ENCODE measurements at regions not wholly inside any gene's neighbourhood (a gene's known extent, or its start where the extent isn't known, plus 50 kb on each side); places are given as distances from the start of the nearest gene placed in this dataset.
A peak's percentile ranks its signal among the peaks of the same experiment; 100 is the strongest.

DNA sequence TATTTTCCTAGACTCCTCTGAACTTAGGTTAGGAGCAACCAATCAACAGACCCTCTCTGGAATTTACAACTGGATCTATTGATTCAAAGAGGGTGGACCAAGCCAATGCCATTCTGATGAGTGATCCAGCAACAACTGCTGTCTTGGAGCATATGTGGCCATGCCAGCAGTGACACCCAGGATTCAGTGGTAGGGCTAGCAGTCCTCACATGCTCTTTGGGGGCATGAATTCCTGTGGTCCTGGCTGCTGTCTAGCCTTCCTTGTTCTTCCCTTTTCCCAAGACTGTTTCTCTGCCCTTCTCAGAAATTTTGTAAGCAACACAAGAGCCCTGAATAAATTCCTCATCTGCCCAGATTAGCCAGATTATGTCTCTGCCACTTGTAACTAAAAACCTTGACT, 61.5 kb upstream of the GATB start:
- H3K4me3 Mint-ChIP-seq, result no peak overlapping the region
- DNase-seq, result no peak
- no peaks in the 10 kb centered on the region for H3K36me3 ChIP-seq (ENCODE audit: control insufficient read depth in 2 of 3, insufficient read depth in 3 of 3, low read length in 3 of 3)
- H3K27ac Mint-ChIP-seq, result no peak overlapping the region
- peaks cover 0 to 17% (median 0%) of the 10 kb centered on the region in 5 donors for H3K27me3 Mint-ChIP-seq
- no peaks in the 10 kb centered on the region for H3K9me3 ChIP-seq (ENCODE audit: control insufficient read depth in 2 of 3, low read length in 3 of 3)
- ATAC-seq, result no peak
- ChIA-PET CTCF (no interaction called here), POLR2A (no interaction called here)
- H3K9me3 Mint-ChIP-seq, result peaks cover 0 to 13% (median 0%) of the 10 kb centered on the region in 11 donors
- H3K4me1 Mint-ChIP-seq, result no peaks in the 10 kb centered on the region
- no peaks in the 10 kb centered on the region for H3K4me1 ChIP-seq (ENCODE audit: control insufficient read depth in 2 of 2, insufficient read depth in 2 of 2, low read length in 2 of 2)
- H3K36me3 Mint-ChIP-seq, result no peaks in the 10 kb centered on the region
- no peaks in the 10 kb centered on the region for H3K27me3 ChIP-seq (ENCODE audit: control insufficient read depth in 2 of 2, insufficient read depth in 2 of 2, low read length in 2 of 2)
- H3K4me3 ChIP-seq (ENCODE audit: low read length), result no peak overlapping the region
- intact Hi-C loops (cut with micrococcal nuclease), result no loop called here
- no peak overlapping the region for H3K27ac ChIP-seq (ENCODE audit: low read depth, low read length)

DNA sequence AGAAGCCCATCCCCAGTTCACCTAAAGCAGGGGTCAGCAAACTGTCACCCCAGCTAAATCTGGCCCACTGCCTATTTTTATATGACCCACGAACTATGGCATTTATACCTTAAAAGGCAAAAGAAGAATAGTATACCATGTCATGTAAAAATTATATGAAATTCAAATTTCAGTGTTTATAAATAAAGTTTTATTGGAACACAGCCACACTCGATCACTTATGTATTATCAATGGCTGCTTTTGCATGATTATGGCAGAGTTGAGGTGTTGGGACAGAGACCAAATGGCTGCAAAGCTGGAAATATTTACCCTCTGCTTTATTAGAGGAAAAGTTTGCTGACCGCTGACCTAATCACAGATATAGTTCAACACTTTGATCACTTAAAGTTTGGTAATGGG, 59.2 kb upstream of the GATB start:
- ChIA-PET POLR2A (no interaction called here), CTCF (no interaction called here)
- Mint-ChIP-seq H3K4me3 (no peak overlapping the region), H3K27me3 (peaks cover 0 to 17% (median 0%) of the 10 kb centered on the region in 5 donors), H3K4me1 (no peaks in the 10 kb centered on the region), H3K9me3 (peaks cover 0 to 2% (median 0%) of the 10 kb centered on the region in 11 donors), H3K27ac (no peak overlapping the region), H3K36me3 (no peaks in the 10 kb centered on the region)
- H3K27me3 ChIP-seq (ENCODE audit: control insufficient read depth in 2 of 2, insufficient read depth in 2 of 2, low read length in 2 of 2), result no peaks in the 10 kb centered on the region
- H3K36me3 ChIP-seq (ENCODE audit: control insufficient read depth in 2 of 3, insufficient read depth in 3 of 3, low read length in 3 of 3), result no peaks in the 10 kb centered on the region
- no peaks in the 10 kb centered on the region for H3K9me3 ChIP-seq (ENCODE audit: control insufficient read depth in 2 of 3, low read length in 3 of 3)
- DNase-seq (no peak), ATAC-seq (no peak)
- H3K4me3 ChIP-seq (ENCODE audit: low read length), result no peak overlapping the region
- intact Hi-C loops (cut with micrococcal nuclease), result no loop called here
- H3K4me1 ChIP-seq (ENCODE audit: control insufficient read depth in 2 of 2, insufficient read depth in 2 of 2, low read length in 2 of 2), result no peaks in the 10 kb centered on the region
- H3K27ac ChIP-seq (ENCODE audit: low read depth, low read length), result no peak overlapping the region

DNA sequence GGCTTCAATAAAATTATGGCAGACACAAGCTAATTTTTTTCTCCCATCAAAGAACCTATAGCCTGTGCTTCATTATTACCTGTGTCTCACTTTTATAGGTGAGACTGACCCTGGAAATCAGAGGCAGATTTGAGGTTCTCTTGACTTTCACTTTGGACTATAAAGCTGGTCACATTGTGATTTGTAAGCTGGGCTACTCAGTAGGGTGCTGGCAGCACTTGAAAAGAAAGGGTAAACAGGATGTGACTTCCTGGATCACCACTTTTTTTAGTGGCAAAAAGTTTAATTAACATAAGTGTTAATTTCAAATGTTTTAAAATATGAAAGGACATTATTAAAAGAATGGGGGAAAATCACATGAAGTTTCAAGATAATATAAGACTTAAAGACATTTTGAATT, 50.6 kb upstream of the GATB start:
- ChIA-PET POLR2A (interaction anchor here (0.5 kb wide), 1 partner anchor 16 kb away, joined by 4 read pairs; no protein-coding TSS in a partner anchor), CTCF (no interaction called here)
- no peak overlapping the region for H3K4me3 Mint-ChIP-seq
- H3K36me3 Mint-ChIP-seq, result no peaks in the 10 kb centered on the region
- H3K9me3 ChIP-seq (ENCODE audit: control insufficient read depth in 2 of 3, low read length in 3 of 3), result no peaks in the 10 kb centered on the region
- intact Hi-C loops (cut with micrococcal nuclease), result no loop called here
- ATAC-seq, result no peak
- no peaks in the 10 kb centered on the region for H3K27me3 ChIP-seq (ENCODE audit: control insufficient read depth in 2 of 2, insufficient read depth in 2 of 2, low read length in 2 of 2)
- no peaks in the 10 kb centered on the region for H3K9me3 Mint-ChIP-seq
- DNase-seq, result no peak
- H3K4me1 ChIP-seq (ENCODE audit: control insufficient read depth in 2 of 2, insufficient read depth in 2 of 2, low read length in 2 of 2), result no peaks in the 10 kb centered on the region
- H3K4me1 Mint-ChIP-seq, result peaks cover 0 to 16% (median 11%) of the 10 kb centered on the region in 7 donors
- H3K27ac ChIP-seq (ENCODE audit: low read depth, low read length), result no peak overlapping the region
- peaks cover 0 to 3% (median 0%) of the 10 kb centered on the region in 5 donors for H3K27me3 Mint-ChIP-seq
- H3K4me3 ChIP-seq (ENCODE audit: low read length), result no peak overlapping the region
- H3K27ac Mint-ChIP-seq, result peak overlapping the region in 1 of 9 donors; percentile 26
- no peaks in the 10 kb centered on the region for H3K36me3 ChIP-seq (ENCODE audit: control insufficient read depth in 2 of 3, insufficient read depth in 3 of 3, low read length in 3 of 3)
